Calu3 (cell line): ENCODE measurements at regions not wholly inside any gene's neighbourhood (a gene's known extent, or its start where the extent isn't known, plus 50 kb on each side); places are given as distances from the start of the nearest gene placed in this dataset.

ENCODE experiments used
- BruUV-seq: library from RNA; stranded (reverse); fragments of 400-500 nt; replicated peaks from 2 replicates; lab custom pipeline; 2021; lab: Mats Ljungman, UMichigan
- CTCF ChIA-PET: fragments of 300-600 bp; sonication (Branson Sonifier 250); formaldehyde crosslinking; loops from one replicate; lab custom pipeline; 2022; ENCODE audit warnings: antibody characterized with exemption; lab: Charles Lee
- DNase-seq: peaks from one replicate; pipeline ENCODE4 v3.0.0; 2022
- H3K27ac Mint-ChIP-seq: one replicate; pipeline ENCODE4 v1.8.0; 2022; ENCODE audit warnings: mixed read lengths; ENCODE audit not compliant: unreplicated experiment
- H3K27me3 Mint-ChIP-seq: one replicate; pipeline ENCODE4 v1.8.0; 2022; ENCODE audit warnings: mixed read lengths; ENCODE audit not compliant: unreplicated experiment
- H3K36me3 Mint-ChIP-seq: one replicate; pipeline ENCODE4 v1.8.0; 2022; ENCODE audit warnings: mild to moderate bottlenecking, moderate library complexity, mixed read lengths; ENCODE audit not compliant: insufficient read depth, unreplicated experiment
- H3K4me1 Mint-ChIP-seq: one replicate; pipeline ENCODE4 v1.8.0; 2022; ENCODE audit warnings: mild to moderate bottlenecking, low read depth, mixed read lengths; ENCODE audit not compliant: unreplicated experiment
- H3K4me3 Mint-ChIP-seq: one replicate; pipeline ENCODE4 v1.8.0; 2022; ENCODE audit warnings: mild to moderate bottlenecking, low read depth, moderate library complexity, mixed read lengths; ENCODE audit not compliant: unreplicated experiment
- H3K9me3 Mint-ChIP-seq: one replicate; pipeline ENCODE4 v1.8.0; 2022; ENCODE audit warnings: low read depth, mixed read lengths; ENCODE audit not compliant: unreplicated experiment
- intact Hi-C: fragments of 100-400 bp; cut with micrococcal nuclease; formaldehyde crosslinking; loops from one replicate; pipeline ENCODE4 v1.10.0; 2022; ENCODE audit not compliant: unreplicated experiment
- TF ChIP-seq, protein P1 (sequence below): fragments of 200-600 bp; IDR thresholded peaks from one replicate; pipeline ENCODE4 v1.8.0; 2022; ENCODE audit warnings: antibody characterized with exemption; ENCODE audit not compliant: unreplicated experiment

- no TSS peak for BruUV-seq
- Mint-ChIP-seq H3K36me3 (no peaks in the 10 kb centered on the region), H3K4me3 (no peak overlapping the region), H3K9me3 (peaks cover 6% of the 10 kb centered on the region), H3K27me3 (peaks cover 9% of the 10 kb centered on the region), H3K27ac (no peak overlapping the region), H3K4me1 (no peaks in the 10 kb centered on the region)
- TF ChIP-seq, protein P1, sequence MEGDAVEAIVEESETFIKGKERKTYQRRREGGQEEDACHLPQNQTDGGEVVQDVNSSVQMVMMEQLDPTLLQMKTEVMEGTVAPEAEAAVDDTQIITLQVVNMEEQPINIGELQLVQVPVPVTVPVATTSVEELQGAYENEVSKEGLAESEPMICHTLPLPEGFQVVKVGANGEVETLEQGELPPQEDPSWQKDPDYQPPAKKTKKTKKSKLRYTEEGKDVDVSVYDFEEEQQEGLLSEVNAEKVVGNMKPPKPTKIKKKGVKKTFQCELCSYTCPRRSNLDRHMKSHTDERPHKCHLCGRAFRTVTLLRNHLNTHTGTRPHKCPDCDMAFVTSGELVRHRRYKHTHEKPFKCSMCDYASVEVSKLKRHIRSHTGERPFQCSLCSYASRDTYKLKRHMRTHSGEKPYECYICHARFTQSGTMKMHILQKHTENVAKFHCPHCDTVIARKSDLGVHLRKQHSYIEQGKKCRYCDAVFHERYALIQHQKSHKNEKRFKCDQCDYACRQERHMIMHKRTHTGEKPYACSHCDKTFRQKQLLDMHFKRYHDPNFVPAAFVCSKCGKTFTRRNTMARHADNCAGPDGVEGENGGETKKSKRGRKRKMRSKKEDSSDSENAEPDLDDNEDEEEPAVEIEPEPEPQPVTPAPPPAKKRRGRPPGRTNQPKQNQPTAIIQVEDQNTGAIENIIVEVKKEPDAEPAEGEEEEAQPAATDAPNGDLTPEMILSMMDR = no peak
- CTCF ChIA-PET = interaction anchor here (0.7 kb wide), 1 partner anchor 170 kb away, joined by 3 read pairs; no protein-coding TSS in a partner anchor
- no peak for DNase-seq
- intact Hi-C loops = no loop called here
Observed at GRCh38 chr9:23245067-23245466, 581.0 kb downstream of the ELAVL2 start.

DNA sequence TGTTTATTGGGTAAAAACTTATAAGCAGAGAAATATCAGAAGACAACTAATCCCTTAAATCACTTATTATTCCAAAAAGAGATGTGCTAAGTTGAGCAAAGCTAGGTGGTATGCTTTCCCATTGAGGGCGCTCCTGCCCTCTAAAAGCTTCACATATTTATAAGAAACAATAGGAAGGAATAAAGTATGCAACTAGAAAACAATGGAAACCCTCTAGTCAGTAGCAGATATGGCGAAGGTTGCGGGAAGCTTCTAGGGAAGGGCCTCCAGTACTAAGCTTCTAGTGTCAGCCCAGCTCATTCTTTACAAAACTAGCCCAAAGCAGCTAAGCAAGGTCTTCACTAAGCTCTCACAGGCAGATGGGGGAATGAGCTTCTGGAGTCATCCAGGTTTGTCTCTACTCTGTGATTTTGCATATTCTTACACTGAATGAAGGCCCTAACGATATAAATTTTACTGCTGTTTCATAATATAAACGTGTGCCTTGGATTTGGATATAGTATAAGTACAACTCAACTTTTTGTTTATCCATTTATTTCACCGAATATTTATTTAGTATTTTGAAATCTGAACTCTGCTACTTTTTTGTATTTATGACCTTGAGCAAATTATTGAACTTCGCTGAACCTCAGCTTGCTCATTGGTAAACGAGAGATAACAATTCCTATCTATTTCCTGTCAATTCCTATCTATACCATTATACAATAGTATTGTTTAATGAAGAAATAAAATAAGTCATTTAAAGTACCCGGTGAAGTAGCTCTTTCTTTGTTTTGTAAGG is 571.4 kb downstream of the ELAVL2 start:
- no peaks in the 10 kb centered on the region for H3K4me1 Mint-ChIP-seq
- peaks cover 8% of the 10 kb centered on the region for H3K27me3 Mint-ChIP-seq
- H3K9me3 Mint-ChIP-seq = no peaks in the 10 kb centered on the region
- H3K36me3 Mint-ChIP-seq = no peaks in the 10 kb centered on the region
- TF ChIP-seq, protein P1 = no peak
- CTCF ChIA-PET = interaction anchor here (0.5 kb wide), 1 partner anchor 540 kb away, joined by 4 read pairs; no protein-coding TSS in a partner anchor
- no peak overlapping the region for H3K4me3 Mint-ChIP-seq
- no peak for DNase-seq
- H3K27ac Mint-ChIP-seq = no peak overlapping the region
- intact Hi-C loops = no loop called here
- no TSS peak for BruUV-seq

DNA sequence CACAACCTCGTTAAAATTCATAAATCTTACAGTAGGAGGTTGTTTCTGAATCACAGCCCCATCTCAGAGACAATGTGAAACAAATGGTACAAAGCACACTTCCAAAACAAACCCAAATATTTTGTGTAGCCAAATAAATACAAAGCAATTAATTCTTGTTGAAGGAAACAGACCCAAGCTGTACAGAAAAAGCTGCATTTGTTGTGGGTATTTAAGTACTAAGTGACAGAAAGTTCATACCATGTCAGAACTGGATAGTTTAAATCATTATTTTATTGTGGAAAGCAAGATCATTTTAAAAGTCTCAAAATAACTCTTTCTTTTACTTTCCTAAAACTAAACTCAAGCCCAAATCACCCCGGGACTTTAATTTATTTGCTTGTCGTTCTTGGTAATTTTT is 570.7 kb downstream of the ELAVL2 start:
- Mint-ChIP-seq H3K36me3 (no peaks in the 10 kb centered on the region), H3K4me3 (no peak overlapping the region), H3K4me1 (no peaks in the 10 kb centered on the region), H3K9me3 (no peaks in the 10 kb centered on the region), H3K27ac (no peak overlapping the region), H3K27me3 (peaks cover under 1% of the 10 kb centered on the region)
- CTCF ChIA-PET = no interaction called here
- intact Hi-C loops = no loop called here
- TF ChIP-seq, protein P1 = no peak
- DNase-seq = no peak
- no TSS peak for BruUV-seq

DNA sequence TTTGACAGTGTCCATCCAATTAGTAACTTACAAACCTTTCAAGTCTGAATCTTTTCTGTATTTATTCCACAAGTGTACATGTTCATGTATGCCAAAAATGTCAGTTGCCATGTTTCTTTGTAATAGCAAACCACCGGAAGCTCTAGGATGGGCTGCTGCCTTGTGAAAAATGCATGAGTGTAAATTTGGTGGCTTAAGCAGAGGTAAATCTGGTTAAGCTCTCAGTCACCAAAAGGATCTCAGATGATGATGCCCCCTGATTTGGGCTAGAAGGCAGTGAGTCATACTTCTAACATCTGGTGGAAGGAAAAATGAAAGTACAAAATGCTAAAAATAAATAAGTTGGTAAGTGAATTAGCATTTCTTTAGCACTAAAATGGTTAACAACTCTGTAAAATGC is 567.5 kb downstream of the ELAVL2 start:
- H3K36me3 Mint-ChIP-seq = no peaks in the 10 kb centered on the region
- no peak overlapping the region for H3K27ac Mint-ChIP-seq
- no peaks in the 10 kb centered on the region for H3K9me3 Mint-ChIP-seq
- BruUV-seq = no TSS peak
- CTCF ChIA-PET = no interaction called here
- H3K4me3 Mint-ChIP-seq = no peak overlapping the region
- no peak for DNase-seq
- TF ChIP-seq, protein P1 = no peak
- intact Hi-C loops = no loop called here
- no peaks in the 10 kb centered on the region for H3K27me3 Mint-ChIP-seq
- H3K4me1 Mint-ChIP-seq = no peaks in the 10 kb centered on the region
